ENCODE measurements at regions not wholly inside any gene's neighbourhood (a gene's known extent, or its start where the extent isn't known, plus 50 kb on each side); places are given as distances from the start of the nearest gene placed in this dataset.

DNA sequence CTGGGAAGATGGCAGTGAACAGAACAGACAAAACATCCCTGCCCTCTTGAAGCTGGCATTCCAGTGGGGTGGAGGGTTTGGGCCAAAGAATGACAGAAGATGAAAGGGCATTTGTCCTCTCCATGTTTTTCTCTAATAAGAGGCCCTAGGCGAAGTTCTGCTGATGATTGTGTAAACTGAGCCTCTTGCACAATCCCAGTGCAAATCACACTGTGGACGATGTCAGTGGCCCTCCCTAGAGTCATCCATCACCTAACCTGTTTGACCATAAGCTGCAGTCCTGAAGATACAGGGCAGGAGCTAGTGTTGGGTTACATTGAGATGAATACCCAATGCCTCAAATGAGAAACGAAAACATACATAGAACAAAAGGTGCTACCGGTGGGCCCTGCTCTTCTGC is 622.4 kb upstream of the TBX3 start:
- no peak for ATAC-seq (ENCODE audit: low FRiP score)
- no peak for TF ChIP-seq CTCF (IDR thresholded peaks at IDR 0.05)
- DNase-seq (ENCODE audit: low spot score): no peak

DNA sequence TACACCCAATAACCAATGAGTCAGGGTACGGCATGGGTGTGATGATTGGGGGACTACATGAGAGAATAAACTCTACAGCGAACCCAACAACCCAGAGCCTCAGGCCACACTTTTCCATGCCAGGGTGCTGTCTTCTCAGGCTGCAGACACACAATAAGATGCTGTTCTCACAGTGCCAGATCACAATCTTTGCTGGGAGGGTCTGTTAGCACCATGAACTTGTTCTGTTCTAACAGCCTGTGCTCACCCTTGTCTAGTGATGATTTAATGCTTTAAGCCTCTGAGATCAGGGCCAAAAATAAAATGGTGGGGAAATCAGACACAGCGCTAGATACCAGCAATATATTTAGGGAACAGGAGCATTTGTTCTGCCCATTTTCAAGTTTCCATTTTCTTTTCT is 621.9 kb upstream of the TBX3 start:
- ATAC-seq (ENCODE audit: low FRiP score) (no peak), DNase-seq (ENCODE audit: low spot score) (no peak)
- no peak for TF ChIP-seq CTCF (IDR thresholded peaks at IDR 0.05)

DNA sequence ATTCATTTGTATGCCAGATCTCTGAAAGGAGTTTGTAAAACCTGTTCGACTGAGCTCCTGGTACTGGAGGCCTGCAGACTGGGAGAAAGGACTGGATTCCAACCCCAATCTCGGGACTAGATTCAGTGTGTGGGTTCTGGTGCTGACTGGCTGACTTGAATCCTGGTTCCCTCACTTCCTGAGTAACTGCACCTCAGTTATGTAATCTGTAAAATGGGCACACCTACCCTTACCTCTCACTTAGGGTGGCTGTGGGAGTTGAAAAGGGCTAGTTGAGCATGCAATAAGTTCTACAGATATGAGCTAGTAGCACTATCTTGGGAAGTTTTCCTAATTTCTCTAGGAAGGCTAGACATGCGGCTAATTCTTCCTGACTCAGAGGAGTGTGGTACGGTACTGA is 621.3 kb upstream of the TBX3 start:
- no peak for TF ChIP-seq CTCF (IDR thresholded peaks at IDR 0.05)
- ATAC-seq (ENCODE audit: low FRiP score) (no peak), DNase-seq (ENCODE audit: low spot score) (no peak)

GRCh38 chr12:115303723-115304309 is 619.8 kb upstream of the TBX3 start:
- no peak for DNase-seq (ENCODE audit: low spot score)
- no peak for TF ChIP-seq CTCF (IDR thresholded peaks at IDR 0.05)
- ATAC-seq (ENCODE audit: low FRiP score): no peak

DNA sequence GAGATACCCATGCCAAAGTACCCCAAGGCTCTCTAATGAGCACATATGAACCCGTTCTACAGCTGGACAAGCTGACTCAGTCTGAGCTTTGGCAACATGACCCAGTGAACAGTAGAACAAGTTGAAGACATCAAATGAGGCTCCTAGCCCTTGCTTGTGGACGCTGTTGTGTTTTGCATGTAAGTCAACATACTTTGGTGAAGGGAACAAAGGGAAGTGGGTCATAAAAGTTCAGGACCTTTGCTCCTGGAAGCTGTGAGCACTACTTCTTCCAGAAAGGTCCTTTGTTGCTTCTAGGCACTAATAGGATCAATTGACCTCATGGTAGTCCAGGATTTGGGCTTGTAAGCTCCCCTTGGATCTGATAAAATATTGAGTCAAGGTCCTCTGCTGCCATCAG is 613.5 kb upstream of the TBX3 start:
- TF ChIP-seq CTCF (IDR thresholded peaks at IDR 0.05): no peak
- no peak for ATAC-seq (ENCODE audit: low FRiP score)
- DNase-seq (ENCODE audit: low spot score): no peak

- no peak for TF ChIP-seq CTCF (IDR thresholded peaks at IDR 0.05)
- no peak for ATAC-seq (ENCODE audit: low FRiP score)
These were observed 612.7 kb upstream of the TBX3 start for GRCh38 chr12:115296613-115297198.

DNA sequence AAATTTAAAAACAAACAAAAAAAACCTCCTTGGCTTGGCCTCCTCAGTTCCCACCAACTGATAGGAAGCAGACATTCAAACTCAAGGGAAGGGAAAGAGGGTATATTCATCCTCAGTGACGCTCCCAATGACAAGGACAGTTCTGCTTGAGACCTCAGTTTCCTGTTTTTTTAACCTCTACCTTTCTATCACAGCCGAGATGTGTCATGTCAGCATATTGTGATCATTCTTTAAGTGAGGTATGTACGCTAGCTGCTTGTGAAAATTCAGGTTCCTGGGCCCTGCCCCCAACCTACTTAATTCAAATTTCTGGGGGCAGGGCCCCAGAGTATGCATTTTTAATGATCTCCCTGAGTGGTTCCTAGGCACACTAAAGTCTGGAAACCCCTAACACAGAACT is 611.9 kb upstream of the TBX3 start:
- no peak for ATAC-seq (ENCODE audit: low FRiP score)
- TF ChIP-seq CTCF (IDR thresholded peaks at IDR 0.05): no peak
- DNase-seq (ENCODE audit: low spot score): no peak

More at GRCh38 chr12:115296613-115297198, 612.7 kb upstream of the TBX3 start:
- DNase-seq (ENCODE audit: low spot score): no peak

Data from omental fat pad (tissue), 3 donors.